Smooth muscle cell (in vitro differentiated cells): ENCODE measurements at regions not wholly inside any gene's neighbourhood (a gene's known extent, or its start where the extent isn't known, plus 50 kb on each side); places are given as distances from the start of the nearest gene placed in this dataset.
A peak's percentile ranks its signal among the peaks of the same experiment; 100 is the strongest.
"Not testable (repeated sequence)": the region's sequence is repeated elsewhere in the genome, so short reads cannot be mapped to it uniquely, and the experiment has no call there.

Experiments
- DNase-seq: peaks from one replicate; lab custom pipeline; 2025; ENCODE audit not compliant: unreplicated experiment; lab: John Stamatoyannopoulos, UW
- H2AFZ ChIP-seq: fragments of 200-600 bp; sonication (generic); 2 replicates; pipeline ENCODE4 v1.6.0; 2016; ENCODE audit warnings: antibody characterized with exemption, low read depth, mild to moderate bottlenecking
- H3F3A ChIP-seq: fragments of 200-600 bp; sonication (generic); 2 replicates; pipeline ENCODE4 v1.6.0; 2017; ENCODE audit warnings: antibody characterized with exemption, low read depth
- H3K27ac ChIP-seq: fragments of 200-600 bp; sonication (generic); 2 replicates; pipeline ENCODE4 v1.5.1; 2016; ENCODE audit warnings: low read depth, mild to moderate bottlenecking
- H3K27me3 ChIP-seq: fragments of 200-600 bp; sonication (generic); 2 replicates; pipeline ENCODE4 v1.6.1; 2016; ENCODE audit warnings: low read depth, mild to moderate bottlenecking
- H3K36me3 ChIP-seq: fragments of 200-600 bp; sonication (generic); 2 replicates; pipeline ENCODE4 v1.5.1; 2016; ENCODE audit warnings: low read depth
- H3K4me1 ChIP-seq: fragments of 200-600 bp; sonication (generic); 2 replicates; pipeline ENCODE4 v1.5.1; 2016; ENCODE audit warnings: low read depth
- H3K4me2 ChIP-seq: fragments of 200-600 bp; sonication (generic); 2 replicates; pipeline ENCODE4 v1.6.0; 2016; ENCODE audit warnings: mild to moderate bottlenecking
- H3K4me3 ChIP-seq: fragments of 200-600 bp; sonication (generic); 2 replicates; pipeline ENCODE4 v1.5.1; 2016; ENCODE audit warnings: mild to moderate bottlenecking
- H3K79me2 ChIP-seq: fragments of 200-600 bp; sonication (generic); 2 replicates; pipeline ENCODE4 v1.6.0; 2016; ENCODE audit warnings: low read depth, mild to moderate bottlenecking
- H3K9ac ChIP-seq: fragments of 200-600 bp; sonication (generic); 2 replicates; pipeline ENCODE4 v1.6.0; 2016; ENCODE audit warnings: low read depth
- H3K9me3 ChIP-seq: fragments of 200-600 bp; sonication (generic); replicated peaks from 2 replicates; pipeline ENCODE4 v1.5.1; 2016; ENCODE audit warnings: low read depth
- H4K20me1 ChIP-seq: fragments of 200-600 bp; sonication (generic); 2 replicates; pipeline ENCODE4 v1.6.0; 2016; ENCODE audit warnings: low read depth
- CTCF ChIP-seq: fragments of 200-600 bp; sonication (generic); IDR thresholded peaks from 2 replicates; pipeline ENCODE4 v1.5.1; 2017; ENCODE audit warnings: borderline replicate concordance, mild to moderate bottlenecking, antibody characterized with exemption; ENCODE audit not compliant: insufficient read depth, poor library complexity, severe bottlenecking
- WGBS: methylation state at CpG from one replicate; pipeline ENCODE4 v1.1.7; 2016; ENCODE audit warnings: low lambda C conversion rate; 5-methylcytosine and 5-hydroxymethylcytosine counted together

GRCh38 chr18:30682672-30683071 lies 359.9 kb downstream of the DSC3 start:
- H3K9ac ChIP-seq, result no peak overlapping the region
- no peaks in the 10 kb centered on the region for H3K9me3 ChIP-seq
- no peak overlapping the region for H3K27ac ChIP-seq
- no peak overlapping the region for H3K4me3 ChIP-seq
- H3K4me2 ChIP-seq, result peak overlapping the region; percentile 51
- WGBS, result 63% methylated on average over 1 of the region's 1 CpG
- no peak for TF ChIP-seq CTCF
- DNase-seq, result no peak
- peak overlapping the region; percentile 38 for H2AFZ ChIP-seq
- no peaks in the 10 kb centered on the region for H3K36me3 ChIP-seq
- H3F3A ChIP-seq, result no peaks in the 10 kb centered on the region
- H3K27me3 ChIP-seq, result no peaks in the 10 kb centered on the region
- H3K79me2 ChIP-seq, result no peaks in the 10 kb centered on the region
- H4K20me1 ChIP-seq, result no peaks in the 10 kb centered on the region
- no peaks in the 10 kb centered on the region for H3K4me1 ChIP-seq

GRCh38 chr18:30679285-30679930 lies 363.1 kb downstream of the DSC3 start:
- H3F3A ChIP-seq, result no peaks in the 10 kb centered on the region
- H3K9me3 ChIP-seq, result no peaks in the 10 kb centered on the region
- H3K27me3 ChIP-seq, result no peaks in the 10 kb centered on the region
- H3K4me1 ChIP-seq, result peaks cover 4% of the 10 kb centered on the region
- 73% methylated on average over 5 of the region's 5 CpGs for WGBS
- no peak overlapping the region for H3K4me3 ChIP-seq
- DNase-seq, result no peak
- H4K20me1 ChIP-seq, result no peaks in the 10 kb centered on the region
- H3K79me2 ChIP-seq, result no peaks in the 10 kb centered on the region
- H3K9ac ChIP-seq, result no peak overlapping the region
- H3K36me3 ChIP-seq, result no peaks in the 10 kb centered on the region
- H3K4me2 ChIP-seq, result no peak overlapping the region
- H3K27ac ChIP-seq, result no peak overlapping the region
- no peak overlapping the region for H2AFZ ChIP-seq
- TF ChIP-seq CTCF, result no peak

- not testable (repeated sequence) for DNase-seq
- 96% methylated on average over 5 of the region's 5 CpGs for WGBS
These were observed 364.7 kb downstream of the DSC3 start for GRCh38 chr18:30677813-30678212.

GRCh38 chr18:30676053-30676480 lies 366.5 kb downstream of the DSC3 start:
- H3F3A ChIP-seq, result no peaks in the 10 kb centered on the region
- peak overlapping the region; percentile 16 for H2AFZ ChIP-seq
- no peak for TF ChIP-seq CTCF
- 26% methylated on average over 4 of the region's 4 CpGs for WGBS
- no peak overlapping the region for H3K4me3 ChIP-seq
- H3K79me2 ChIP-seq, result no peaks in the 10 kb centered on the region
- no peak overlapping the region for H3K9ac ChIP-seq
- no peak overlapping the region for H3K4me2 ChIP-seq
- H4K20me1 ChIP-seq, result no peaks in the 10 kb centered on the region
- H3K27ac ChIP-seq, result no peak overlapping the region
- no peaks in the 10 kb centered on the region for H3K27me3 ChIP-seq
- DNase-seq, result no peak
- no peaks in the 10 kb centered on the region for H3K9me3 ChIP-seq
- H3K4me1 ChIP-seq, result peaks cover 4% of the 10 kb centered on the region
- no peaks in the 10 kb centered on the region for H3K36me3 ChIP-seq

More at GRCh38 chr18:30677813-30678212, 364.7 kb downstream of the DSC3 start:
- not testable (repeated sequence) for H3K9me3 ChIP-seq, H3K4me3 ChIP-seq, H3K9ac ChIP-seq, H4K20me1 ChIP-seq, H3K4me2 ChIP-seq, H3K36me3 ChIP-seq, H3K27me3 ChIP-seq, H3F3A ChIP-seq, H3K4me1 ChIP-seq, H3K79me2 ChIP-seq, H2AFZ ChIP-seq, H3K27ac ChIP-seq
